SIG-M5 treated with dmso at 0.1 percent for 504 hours (cell line): ENCODE measurements at regions not wholly inside any gene's neighbourhood (a gene's known extent, or its start where the extent isn't known, plus 50 kb on each side); places are given as distances from the start of the nearest gene placed in this dataset.
"Not testable (repeated sequence)": the region's sequence is repeated elsewhere in the genome, so short reads cannot be mapped to it uniquely, and the experiment has no call there.

Experiments used
- DNase-seq: peaks from one replicate; lab custom pipeline; 2025; ENCODE audit not compliant: unreplicated experiment; lab: John Stamatoyannopoulos, UW

DNA sequence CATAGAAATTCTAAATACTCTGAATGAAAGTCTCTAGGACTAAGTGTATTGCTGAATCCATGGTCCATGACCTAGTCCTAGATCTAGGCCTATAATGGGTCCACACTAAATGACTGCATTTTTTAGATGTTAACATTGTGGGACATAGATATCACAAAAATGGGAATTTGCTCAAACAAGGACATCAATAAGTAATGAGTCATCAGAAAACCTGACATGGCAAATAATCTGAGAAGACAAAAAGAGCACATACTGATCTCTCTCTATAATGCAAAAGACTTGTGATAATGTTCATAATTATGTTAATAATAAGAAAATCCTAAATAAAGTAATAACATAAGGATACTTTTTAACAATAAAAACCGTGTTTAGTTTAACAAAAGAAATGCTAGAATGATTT, 1168.4 kb downstream of the FSCB start:
- no peak for DNase-seq

DNA sequence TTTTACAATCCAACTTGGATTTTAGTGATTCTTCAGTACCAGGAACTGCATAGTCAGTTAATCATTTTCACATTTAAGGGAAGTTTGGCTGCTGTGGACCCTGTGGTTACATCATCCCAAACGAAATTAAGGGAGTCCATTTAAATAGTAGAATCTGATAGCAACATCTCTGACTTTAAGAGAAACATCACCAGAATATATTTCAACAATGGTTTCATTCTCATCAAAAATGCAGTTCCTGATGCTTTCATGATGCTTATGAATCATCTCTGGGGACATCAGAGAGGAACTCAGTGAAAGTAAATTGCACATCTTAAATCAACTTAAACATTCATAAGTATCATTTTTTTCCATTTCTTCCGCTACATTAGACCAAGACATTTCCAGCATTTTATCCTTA, 1170.7 kb downstream of the FSCB start:
- no peak for DNase-seq

DNA sequence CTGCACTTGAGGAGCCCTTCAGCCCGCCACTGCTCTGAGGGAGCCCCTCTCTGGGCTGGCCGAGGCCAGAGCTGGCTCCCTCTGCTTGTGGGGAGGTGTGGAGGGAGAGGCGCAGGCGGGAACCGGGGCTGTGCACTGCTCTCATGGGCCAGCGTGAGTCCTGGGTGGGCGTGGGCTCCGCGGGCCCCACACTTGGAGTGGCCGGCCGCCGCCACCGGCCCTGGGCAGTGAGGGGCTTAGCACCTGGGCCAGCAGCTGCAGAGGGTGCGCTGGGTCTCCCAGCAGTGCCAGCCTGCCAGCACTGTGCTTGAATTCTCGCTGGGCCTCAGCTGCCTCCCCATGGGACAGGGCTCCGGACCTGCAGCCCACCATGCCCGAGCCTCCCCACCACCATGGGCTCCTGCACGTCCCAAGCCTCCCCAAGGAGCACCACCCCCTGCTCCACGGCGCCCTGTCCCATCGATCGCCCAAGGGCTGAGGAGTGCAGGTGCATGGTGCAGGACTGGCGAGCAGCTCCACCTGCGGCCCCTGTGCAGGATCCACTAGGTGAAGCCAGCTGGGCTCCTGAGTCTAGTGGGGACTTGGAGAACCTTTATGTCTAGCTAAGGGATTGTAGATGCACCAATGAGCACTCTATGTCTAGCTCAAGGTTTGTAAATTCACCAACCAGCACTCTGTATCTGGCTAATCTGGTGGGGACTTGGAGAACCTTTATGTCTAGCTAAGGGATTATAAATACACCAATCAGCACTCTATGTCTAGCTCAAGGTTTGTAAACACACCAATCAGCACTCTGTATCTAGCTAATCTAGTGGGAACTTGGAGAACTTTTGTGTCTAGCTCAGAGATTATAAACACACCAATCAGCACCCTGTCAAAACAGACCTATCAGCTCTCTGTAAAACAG, 1180.3 kb downstream of the FSCB start:
- not testable (repeated sequence) for DNase-seq

DNA sequence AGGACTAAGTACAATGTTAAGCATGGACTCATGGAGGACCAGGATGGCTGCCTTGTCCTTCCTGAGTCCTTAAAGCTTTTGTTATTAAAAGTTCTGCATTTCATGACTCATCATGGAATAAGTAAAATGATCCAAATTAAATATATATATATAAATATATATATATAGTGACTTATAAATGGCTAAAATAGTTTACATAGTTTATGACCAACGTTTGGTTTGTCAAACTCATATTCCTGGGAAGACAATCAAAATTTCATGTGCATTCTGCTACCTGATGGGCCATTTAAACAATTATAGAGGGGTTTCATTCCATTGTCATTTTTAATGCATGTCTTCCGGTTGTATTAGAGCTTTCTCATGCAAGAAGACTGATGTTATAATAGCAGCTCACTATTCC, 1190.7 kb downstream of the FSCB start:
- no peak for DNase-seq

DNA sequence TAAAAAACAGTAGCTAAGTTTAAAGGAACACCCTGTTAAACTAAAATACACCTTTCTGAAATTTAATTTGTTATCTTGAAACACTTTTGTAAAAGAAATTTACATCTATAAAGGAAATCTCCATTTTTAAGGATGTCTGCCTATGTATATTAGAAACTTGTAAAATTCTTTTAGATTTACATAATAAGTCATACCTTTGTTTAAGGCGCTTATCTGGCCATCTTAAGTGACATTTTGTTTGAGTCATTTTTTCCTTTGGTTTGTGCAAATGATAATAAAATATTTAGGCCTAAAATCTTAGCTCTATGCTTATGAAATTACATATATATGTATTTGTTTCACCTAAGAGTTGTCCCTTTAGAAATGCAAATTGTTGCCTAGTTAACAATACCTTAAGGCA, 1193.4 kb downstream of the FSCB start:
- DNase-seq = no peak

GRCh38 chr14:43308421-43309110, 1198.5 kb downstream of the FSCB start:
- no peak for DNase-seq

- DNase-seq = no peak
These were observed 1199.2 kb downstream of the FSCB start for GRCh38 chr14:43307836-43308235.

GRCh38 chr14:43306053-43306452, 1201.0 kb downstream of the FSCB start:
- no peak for DNase-seq

DNA sequence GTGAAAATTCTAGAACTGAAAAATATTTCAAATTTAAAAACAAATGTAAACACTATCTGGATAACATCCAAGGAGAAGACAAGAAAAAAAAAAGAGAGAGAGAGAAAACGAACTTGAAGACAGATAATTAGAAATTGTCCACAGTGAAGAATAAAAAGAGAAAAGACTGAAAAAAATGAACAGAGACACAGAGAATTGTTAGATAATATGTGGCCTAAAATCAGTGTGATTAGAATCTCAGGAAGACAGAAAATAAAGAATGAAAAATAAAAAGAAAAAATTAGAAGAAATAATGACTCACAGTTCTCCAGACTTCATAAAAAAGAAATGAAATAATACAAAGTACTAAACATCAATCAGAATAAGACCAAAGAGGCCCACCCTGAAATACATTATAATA, 1209.3 kb downstream of the FSCB start:
- no peak for DNase-seq

DNA sequence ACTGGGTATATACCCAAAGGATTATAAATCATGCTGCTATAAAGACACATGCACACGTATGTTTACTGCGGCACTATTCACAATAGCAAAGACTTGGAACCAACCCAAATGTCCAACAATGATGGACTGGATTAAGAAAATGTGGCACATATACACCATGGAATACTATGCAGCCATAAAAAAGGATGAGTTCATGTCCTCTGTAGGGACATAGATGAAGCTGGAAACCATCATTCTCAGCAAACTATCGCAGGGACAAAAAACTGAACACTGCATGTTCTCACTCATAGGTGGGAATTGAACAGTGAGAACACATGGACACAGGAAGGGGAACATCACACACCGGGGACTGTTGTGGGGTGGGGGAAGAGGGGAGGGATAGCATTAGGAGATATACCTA, 1211.0 kb downstream of the FSCB start:
- not testable (repeated sequence) for DNase-seq

GRCh38 chr14:43285575-43285974, 1221.5 kb downstream of the FSCB start:
- DNase-seq = no peak

DNA sequence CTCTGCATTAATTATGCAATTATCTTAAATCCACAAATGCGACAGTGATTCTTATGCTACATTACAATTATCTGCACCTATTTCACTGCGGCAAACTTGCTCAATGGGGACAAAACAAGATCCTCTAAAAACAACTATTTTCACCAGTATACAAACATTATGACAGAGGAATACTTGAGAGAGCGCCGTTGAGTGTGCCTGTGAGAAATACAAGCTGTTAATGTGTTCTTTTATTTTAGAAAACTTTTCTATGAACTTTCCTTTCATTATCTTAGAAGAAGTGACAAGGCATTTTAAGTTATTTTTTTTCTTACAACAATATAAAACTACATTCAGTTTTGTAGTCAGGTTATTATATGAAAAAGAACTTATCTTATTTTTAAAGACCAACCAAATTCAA, 1247.0 kb downstream of the FSCB start:
- DNase-seq = no peak

- no peak for DNase-seq
These were observed 1248.7 kb downstream of the FSCB start for GRCh38 chr14:43258396-43258795.

DNA sequence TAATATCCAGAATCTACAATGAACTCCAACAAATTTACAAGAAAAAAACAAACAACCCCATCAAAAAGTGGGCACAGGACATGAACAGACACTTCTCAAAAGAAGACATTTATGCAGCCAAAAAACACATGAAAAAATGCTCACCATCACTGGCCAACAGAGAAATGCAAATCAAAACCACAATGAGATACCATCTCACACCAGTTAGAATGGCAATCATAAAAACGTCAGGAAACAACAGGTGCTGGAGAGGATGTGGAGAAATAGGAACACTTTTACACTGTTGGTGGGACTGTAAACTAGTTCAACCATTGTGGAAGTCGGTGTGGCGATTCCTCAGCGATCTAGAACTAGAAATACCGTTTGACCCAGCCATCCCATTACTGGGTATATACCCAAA, 1250.1 kb downstream of the FSCB start:
- not testable (repeated sequence) for DNase-seq

DNA sequence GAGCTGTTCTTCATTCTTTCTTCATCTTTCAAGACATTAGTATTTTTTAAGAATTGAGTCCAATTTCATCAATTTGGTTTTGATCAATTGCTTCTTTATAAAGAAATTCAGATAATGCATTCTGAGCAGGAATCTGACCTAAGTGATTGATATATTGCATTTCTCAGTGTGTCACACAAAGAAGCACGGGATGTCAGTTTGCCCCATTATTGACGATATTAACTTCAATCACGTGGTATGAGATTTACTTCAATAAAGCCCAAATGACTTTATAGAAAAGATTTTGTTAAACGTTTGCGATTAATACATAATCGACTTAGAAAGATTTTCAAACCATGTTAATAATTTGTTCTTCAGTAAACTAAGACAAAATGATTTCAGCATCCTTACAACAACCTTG, 1254.2 kb downstream of the FSCB start:
- no peak for DNase-seq

DNA sequence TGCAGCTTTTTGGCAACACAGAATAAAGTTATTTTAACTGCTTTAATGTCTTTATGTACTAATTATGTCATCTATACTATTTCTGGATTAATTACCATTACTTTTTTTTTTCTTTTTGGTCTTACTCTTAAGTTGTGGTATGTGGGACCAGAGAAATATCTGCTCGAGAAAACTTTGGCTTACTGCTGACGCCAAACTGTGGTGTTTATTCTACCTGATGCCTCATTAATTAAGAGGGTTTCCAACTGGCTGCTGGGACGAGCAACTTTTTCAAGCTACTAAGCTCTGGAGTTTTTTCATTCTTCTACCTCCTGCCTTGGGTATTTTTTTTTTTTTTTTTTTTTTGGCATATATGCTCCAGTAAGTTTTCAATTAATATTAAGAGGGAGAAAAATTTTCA, 1257.5 kb downstream of the FSCB start:
- DNase-seq = no peak

DNA sequence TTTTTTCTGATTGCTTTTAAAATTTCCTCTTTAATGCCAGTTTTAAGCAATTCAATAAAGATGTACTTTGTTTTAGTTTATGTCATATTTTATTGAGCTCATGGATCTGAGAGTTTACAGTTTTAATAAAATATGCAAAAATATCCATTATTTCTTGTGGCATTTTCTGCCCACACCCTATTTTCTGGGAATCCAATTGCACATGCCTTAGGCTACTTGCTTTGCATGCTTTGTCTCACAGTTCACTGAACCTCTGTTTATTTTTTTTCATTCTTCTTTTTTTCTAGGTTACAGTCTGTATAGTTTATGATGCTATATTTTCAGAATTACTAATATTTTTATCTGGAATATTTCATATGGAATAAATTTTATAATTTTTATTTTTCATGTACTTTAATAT, 1258.0 kb downstream of the FSCB start:
- DNase-seq = no peak

GRCh38 chr14:43247877-43248276, 1259.2 kb downstream of the FSCB start:
- no peak for DNase-seq

- DNase-seq = no peak
These were observed 1262.9 kb downstream of the FSCB start for GRCh38 chr14:43244142-43244625.

DNA sequence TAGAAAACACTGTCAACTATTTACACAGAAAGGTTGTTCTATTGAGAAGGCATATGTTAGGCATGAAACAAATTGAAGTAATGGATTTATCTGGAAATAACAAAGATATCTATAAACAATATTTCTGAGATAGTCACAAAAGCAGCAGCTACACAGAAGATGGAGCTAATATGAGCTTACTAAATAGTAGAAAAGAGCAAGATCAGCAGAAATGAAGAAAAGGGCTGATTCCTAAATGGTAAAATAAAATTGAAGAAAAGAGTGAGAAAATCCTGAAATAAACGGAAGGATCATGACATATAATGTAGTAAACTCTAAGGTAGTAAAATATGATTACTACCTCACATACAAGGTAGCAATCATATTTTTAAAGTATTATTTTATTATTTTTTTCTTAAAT, 1263.9 kb downstream of the FSCB start:
- DNase-seq = no peak

DNA sequence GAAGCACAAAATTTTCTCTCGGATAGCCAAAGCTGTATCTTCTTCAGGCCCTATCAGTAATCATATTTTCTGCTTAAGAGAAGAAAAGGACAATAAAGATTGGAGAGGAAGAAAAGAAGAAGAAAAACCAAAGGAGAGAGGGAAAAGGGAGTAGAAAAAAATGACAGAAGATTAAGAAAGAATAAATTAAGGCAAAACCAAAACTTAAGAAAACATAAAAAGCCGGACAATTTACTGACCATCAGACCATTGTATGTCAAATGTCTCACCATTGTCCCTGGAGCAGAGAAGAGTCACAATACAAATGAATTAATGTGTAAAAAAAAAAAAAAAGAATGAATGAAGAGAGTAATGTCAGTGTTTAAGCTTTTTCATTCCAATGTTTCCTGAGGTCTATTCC, 1274.8 kb downstream of the FSCB start:
- no peak for DNase-seq

DNA sequence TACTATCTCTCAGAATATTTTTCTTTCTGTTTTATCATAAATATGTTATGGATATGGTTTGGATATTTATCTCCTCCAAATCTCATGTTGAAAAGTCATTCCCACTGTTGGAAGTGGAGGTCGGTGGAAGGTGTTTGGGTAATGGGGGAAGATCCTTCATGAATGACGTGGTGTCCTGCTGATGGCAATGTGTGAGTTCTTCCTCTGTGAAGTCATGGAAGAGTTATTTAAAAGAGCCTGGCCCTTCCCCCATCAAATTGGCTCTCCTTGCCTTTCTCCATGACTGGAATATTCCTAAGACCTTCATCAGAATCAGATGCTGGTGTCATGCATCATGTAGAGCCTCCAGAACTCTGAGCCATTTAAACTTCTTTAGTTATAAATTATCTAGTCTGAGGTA, 1291.6 kb downstream of the FSCB start:
- no peak for DNase-seq
